ENCODE measurements at regions not wholly inside any gene's neighbourhood (a gene's known extent, or its start where the extent isn't known, plus 50 kb on each side); places are given as distances from the start of the nearest gene placed in this dataset.

GRCh38 chr4:16322183-16322582 is 95.9 kb upstream of the TAPT1 start:
- Histone ChIP-seq H3K4me3 (ENCODE audit: extremely low read depth in 1 of 4, insufficient read depth in 2 of 4, low read depth in 3 of 4, low read length in 4 of 4) (no peak overlapping the region), H2AFZ (ENCODE audit: low read length) (no peak overlapping the region), H2AK5ac (ENCODE audit: low read depth, low read length) (no peak overlapping the region), H4K91ac (replicated peaks; ENCODE audit: insufficient read length, low read length) (no peak overlapping the region), H3K4me2 (ENCODE audit: insufficient read depth in 1 of 2, low read depth in 2 of 2, low read length in 2 of 2) (no peak overlapping the region), H3K56ac (replicated peaks; ENCODE audit: insufficient read length, low read depth, low read length) (no peak overlapping the region), H2BK20ac (ENCODE audit: low read length) (no peak overlapping the region), H3K27me3 (replicated peaks in 1 of 4; ENCODE audit: control insufficient read depth in 3 of 4, extremely low read depth in 1 of 4, insufficient read depth in 3 of 4, low read length in 3 of 4) (no peaks in the 10 kb centered on the region; a peak in 1 of 7 replicates), H4K8ac (ENCODE audit: extremely low read depth, insufficient read depth, low read length) (no peak overlapping the region), H2BK5ac (ENCODE audit: low read depth, low read length) (no peak overlapping the region), H3K9me3 (ENCODE audit: insufficient read depth in 2 of 2, low read depth in 1 of 2, low read length in 1 of 2) (no peaks in the 10 kb centered on the region), H3K18ac (ENCODE audit: extremely low read depth, low read length) (no peak overlapping the region), H3K79me2 (ENCODE audit: control insufficient read depth in 1 of 2, insufficient read depth in 2 of 2, low read length in 2 of 2) (no peaks in the 10 kb centered on the region), H3K9ac (replicated peaks in 1 of 4; ENCODE audit: extremely low read depth in 1 of 4, low read depth in 3 of 4, low read length in 3 of 4) (no peak overlapping the region), H2BK15ac (ENCODE audit: low read length) (no peak overlapping the region), H3K23me2 (ENCODE audit: low read depth, low read length) (no peaks in the 10 kb centered on the region; the same call in 1 of the 2 replicates), H3K4me1 (replicated peaks in 1 of 4; ENCODE audit: control insufficient read depth in 3 of 4, insufficient read depth in 4 of 4, low read length in 3 of 4) (0 out of 7 replicates have a peak, but pooled peaks cover 0 to 3% (median 0%) of the 10 kb centered on the region in 4 experiments), H2BK12ac (ENCODE audit: low read depth, low read length) (no peak overlapping the region), H4K20me1 (replicated peaks in 1 of 2; ENCODE audit: control insufficient read depth in 1 of 2, insufficient read depth in 2 of 2, low read length in 2 of 2) (no peaks in the 10 kb centered on the region), H4K5ac (ENCODE audit: insufficient read length, low read depth, low read length) (no peak overlapping the region), H3K23ac (ENCODE audit: insufficient read length) (no peak overlapping the region), H3K36me3 (ENCODE audit: control insufficient read depth in 2 of 4, insufficient read depth in 4 of 4, low read length in 3 of 4) (no peaks in the 10 kb centered on the region), H3K79me1 (ENCODE audit: low read depth, low read length) (no peaks in the 10 kb centered on the region), H3K4ac (replicated peaks; ENCODE audit: insufficient read length, low read depth, low read length) (peak overlapping the region; percentile 51), H3K27ac (ENCODE audit: low read depth, low read length) (no peak overlapping the region), H2BK120ac (replicated peaks; ENCODE audit: low read depth, low read length) (no peak overlapping the region), H3K14ac (ENCODE audit: insufficient read length) (peak overlapping the region; percentile 11)
- TF ChIP-seq ATF3 (IDR thresholded peaks at IDR 0.05; ENCODE audit: insufficient read depth, low read depth, low read length), result no peak
- TF ChIP-seq SP2 (IDR thresholded peaks at IDR 0.05; ENCODE audit: low read length), result no peak
- TF ChIP-seq JUN (IDR thresholded peaks at IDR 0.05; ENCODE audit: low read depth, low read length), result no peak
- TF ChIP-seq RFX5 (IDR thresholded peaks at IDR 0.05; ENCODE audit: borderline replicate concordance, low read depth, low read length), result no peak
- TF ChIP-seq RXRA (IDR thresholded peaks at IDR 0.05; ENCODE audit: insufficient read depth, low read depth, low read length), result no peak
- no peak for TF ChIP-seq BCL11A (IDR thresholded peaks at IDR 0.05; ENCODE audit: low read depth in 2 of 2, low read length in 2 of 2)
- WGBS, 2 experiments (ENCODE audit: extremely low coverage in 1 of 2, insufficient coverage in 1 of 2, insufficient read length in 1 of 2, insufficient replicate concordance in 2 of 2, low coverage in 1 of 2, low lambda C conversion rate in 2 of 2, missing lambda C conversion rate in 1 of 2), result 43% methylated on average over 1 of the region's 1 CpG; no CpG with 5 or more reads in 1 of the 2 experiments
- ChIA-PET CTCF (ENCODE audit: partially characterized antibody) (interaction anchor here (1.4 kb wide), 1 partner anchor 122 kb away, joined by 3 read pairs; no protein-coding TSS in a partner anchor), POLR2A (ENCODE audit: partially characterized antibody) (interaction anchor here (1.0 kb wide), 1 partner anchor 41 kb away, joined by 3 read pairs; no protein-coding TSS in a partner anchor)
- FAIRE-seq (no peak), DNase-seq (ENCODE audit: low read depth in 1 of 2, low spot score in 2 of 2) (no peak)
